ENCODE measurements at regions not wholly inside any gene's neighbourhood (a gene's known extent, or its start where the extent isn't known, plus 50 kb on each side); places are given as distances from the start of the nearest gene placed in this dataset.

DNA sequence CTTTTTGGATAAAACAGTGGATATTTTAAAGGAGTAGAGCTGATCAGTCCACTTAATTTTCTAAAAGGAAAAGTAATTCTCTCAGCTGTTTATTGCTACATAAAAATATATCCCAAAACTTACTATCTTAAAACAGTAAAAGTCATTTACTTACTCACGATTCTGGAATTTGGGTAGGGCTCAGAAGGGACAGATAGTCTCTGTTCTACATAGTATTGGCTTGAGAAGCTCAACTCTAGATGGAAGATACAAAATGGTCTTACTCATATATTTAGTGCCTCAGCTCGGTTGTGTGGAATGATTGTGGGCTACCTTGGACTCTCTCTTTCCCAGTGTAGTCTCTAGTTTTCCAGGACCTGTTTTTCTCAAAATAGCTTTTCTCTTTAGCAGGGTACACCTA lies 691.5 kb upstream of the POU3F4 start (continued):
- no peak for TF ChIP-seq RNF2 (IDR thresholded peaks at IDR 0.05; ENCODE audit: borderline replicate concordance, low read depth, low read length, missing control alignments, poor library complexity, severe bottlenecking)
- TF ChIP-seq EZH2 (IDR thresholded peaks at IDR 0.05; ENCODE audit: low read depth, low read length, severe bottlenecking) = no peak
- TF ChIP-seq CBX8 (IDR thresholded peaks at IDR 0.05; ENCODE audit: borderline replicate concordance, low read depth, low read length) = no peak
- no peak for TF ChIP-seq HDAC6 (IDR thresholded peaks at IDR 0.05; ENCODE audit: low read depth, low read length)
- no peak for TF ChIP-seq JUN (IDR thresholded peaks at IDR 0.05; ENCODE audit: low read depth, low read length)
- no peak for TF ChIP-seq EGR1 (IDR thresholded peaks at IDR 0.05; ENCODE audit: borderline replicate concordance, low read depth, low read length)

Measured in H1 (cell line).